GM18507 (cell line): ENCODE measurements at regions not wholly inside any gene's neighbourhood (a gene's known extent, or its start where the extent isn't known, plus 50 kb on each side); places are given as distances from the start of the nearest gene placed in this dataset.

Experiments
- DNase-seq: peaks from one replicate; pipeline ENCODE4 v3.0.0; 2011; ENCODE audit warnings: low read depth; ENCODE audit not compliant: insufficient read length; ENCODE audit errors: extremely low spot score
- FAIRE-seq: peaks from 2 replicates; lab custom pipeline; 2011; peaks lifted over from hg19 to GRCh38; lab: Jason Lieb, UNC

- DNase-seq, result no peak
- no peak for FAIRE-seq
Observed at GRCh38 chr18:51861046-51861445, 479.0 kb upstream of the DCC start.

- FAIRE-seq, result no peak
Observed at GRCh38 chr18:51862051-51862715, 477.8 kb upstream of the DCC start.

GRCh38 chr18:51864219-51864965 is 475.6 kb upstream of the DCC start:
- FAIRE-seq (no peak), DNase-seq (no peak)

More at GRCh38 chr18:51862051-51862715, 477.8 kb upstream of the DCC start:
- no peak for DNase-seq

GRCh38 chr18:51865538-51865937 is 474.5 kb upstream of the DCC start:
- DNase-seq (no peak), FAIRE-seq (no peak)

- no peak for FAIRE-seq
Observed at GRCh38 chr18:51867767-51868166, 472.2 kb upstream of the DCC start.

GRCh38 chr18:51878724-51879123 is 461.3 kb upstream of the DCC start:
- FAIRE-seq, result no peak
- DNase-seq, result no peak

More at GRCh38 chr18:51867767-51868166, 472.2 kb upstream of the DCC start:
- DNase-seq, result no peak

GRCh38 chr18:51879329-51879728 is 460.7 kb upstream of the DCC start:
- no peak for DNase-seq
- no peak for FAIRE-seq

GRCh38 chr18:51881394-51881793 is 458.6 kb upstream of the DCC start:
- FAIRE-seq (no peak), DNase-seq (no peak)

GRCh38 chr18:51884039-51884438 is 456.0 kb upstream of the DCC start:
- FAIRE-seq, result no peak
- DNase-seq, result no peak

GRCh38 chr18:51890762-51891161 is 449.2 kb upstream of the DCC start:
- DNase-seq (no peak), FAIRE-seq (no peak)

- DNase-seq, result no peak
- no peak for FAIRE-seq
Observed at GRCh38 chr18:51891876-51892275, 448.1 kb upstream of the DCC start.

GRCh38 chr18:51897884-51898283 is 442.1 kb upstream of the DCC start:
- no peak for DNase-seq
- no peak for FAIRE-seq

GRCh38 chr18:51907687-51908597 is 432.1 kb upstream of the DCC start:
- DNase-seq (no peak), FAIRE-seq (no peak)

GRCh38 chr18:51908598-51908944 is 431.4 kb upstream of the DCC start:
- DNase-seq, result no peak
- FAIRE-seq, result no peak

- FAIRE-seq, result no peak
- no peak for DNase-seq
Observed at GRCh38 chr18:51911584-51911983, 428.4 kb upstream of the DCC start.

GRCh38 chr18:51912381-51912780 is 427.6 kb upstream of the DCC start:
- FAIRE-seq (no peak), DNase-seq (no peak)

GRCh38 chr18:51915176-51915575 is 424.8 kb upstream of the DCC start:
- DNase-seq, result no peak
- no peak for FAIRE-seq

- FAIRE-seq, result no peak
- no peak for DNase-seq
Observed at GRCh38 chr18:51921862-51922261, 418.1 kb upstream of the DCC start.

GRCh38 chr18:51933903-51934302 is 406.1 kb upstream of the DCC start:
- DNase-seq (no peak), FAIRE-seq (no peak)

- no peak for FAIRE-seq
- no peak for DNase-seq
Observed at GRCh38 chr18:51936115-51936514, 403.9 kb upstream of the DCC start.
